ENCODE measurements at regions not wholly inside any gene's neighbourhood (a gene's known extent, or its start where the extent isn't known, plus 50 kb on each side); places are given as distances from the start of the nearest gene placed in this dataset.
"Not testable (repeated sequence)": the region's sequence is repeated elsewhere in the genome, so short reads cannot be mapped to it uniquely, and the experiment has no call there.

GRCh38 chr18:57953883-57954282 lies 90.1 kb upstream of the NEDD4L start:
- DNase-seq: no peak

GRCh38 chr18:57951999-57952774 lies 91.8 kb upstream of the NEDD4L start:
- DNase-seq: no peak

- no peak for DNase-seq
These were observed 92.8 kb upstream of the NEDD4L start for GRCh38 chr18:57951117-57951796.

- DNase-seq: no peak
These were observed 93.5 kb upstream of the NEDD4L start for GRCh38 chr18:57950542-57950941.

- DNase-seq: not testable (repeated sequence)
These were observed 94.7 kb upstream of the NEDD4L start for GRCh38 chr18:57949335-57949734.

- no peak for DNase-seq
These were observed 96.9 kb upstream of the NEDD4L start for GRCh38 chr18:57947117-57947516.

- no peak for DNase-seq
These were observed 100.3 kb upstream of the NEDD4L start for GRCh38 chr18:57943723-57944122.

- no peak for DNase-seq
These were observed 101.5 kb upstream of the NEDD4L start for GRCh38 chr18:57942493-57942892.

- no peak for DNase-seq
These were observed 102.1 kb upstream of the NEDD4L start for GRCh38 chr18:57941841-57942489.

GRCh38 chr18:57940166-57940660 lies 103.8 kb upstream of the NEDD4L start:
- no peak for DNase-seq

GRCh38 chr18:57934375-57934774 lies 109.7 kb upstream of the NEDD4L start:
- DNase-seq: not testable (repeated sequence)

GRCh38 chr18:57931038-57931437 lies 113.0 kb upstream of the NEDD4L start:
- DNase-seq: no peak

- DNase-seq: no peak
These were observed 113.5 kb upstream of the NEDD4L start for GRCh38 chr18:57930476-57930875.

GRCh38 chr18:57929922-57930321 lies 114.1 kb upstream of the NEDD4L start:
- DNase-seq: no peak

- no peak for DNase-seq
These were observed 115.6 kb upstream of the NEDD4L start for GRCh38 chr18:57928466-57928865.

GRCh38 chr18:57927511-57927910 lies 116.5 kb upstream of the NEDD4L start:
- no peak for DNase-seq

- peak; percentile 24 for DNase-seq
These were observed 118.3 kb upstream of the NEDD4L start for GRCh38 chr18:57925706-57926105.

GRCh38 chr18:57923611-57924010 lies 120.4 kb upstream of the NEDD4L start:
- DNase-seq: no peak

GRCh38 chr18:57922885-57923284 lies 119.8 kb upstream of the ATP8B1 start:
- DNase-seq: no peak

- no peak for DNase-seq
These were observed 118.6 kb upstream of the ATP8B1 start for GRCh38 chr18:57921708-57922107.

- no peak for DNase-seq
These were observed 116.9 kb upstream of the ATP8B1 start for GRCh38 chr18:57920036-57920435.

- no peak for DNase-seq
These were observed 115.5 kb upstream of the ATP8B1 start for GRCh38 chr18:57918601-57919000.

- no peak for DNase-seq
These were observed 113.6 kb upstream of the ATP8B1 start for GRCh38 chr18:57916684-57917083.

Measured in dermis blood vessel endothelial cell (primary cell).